ENCODE measurements at regions not wholly inside any gene's neighbourhood (a gene's known extent, or its start where the extent isn't known, plus 50 kb on each side); places are given as distances from the start of the nearest gene placed in this dataset.

- no peak for TF ChIP-seq CTCF (IDR thresholded peaks at IDR 0.05; ENCODE audit: low read depth, low read length, missing control alignments)
- no peak for DNase-seq (ENCODE audit: low read depth)
- H3K4me3 ChIP-seq (ENCODE audit: low read depth, low read length): no peak overlapping the region
These were observed 503.8 kb downstream of the BRD1 start for GRCh38 chr22:49323751-49324415.

GRCh38 chr22:49322861-49323622, 504.6 kb downstream of the BRD1 start:
- no peak for TF ChIP-seq CTCF (IDR thresholded peaks at IDR 0.05; ENCODE audit: low read depth, low read length, missing control alignments)
- no peak overlapping the region for H3K4me3 ChIP-seq (ENCODE audit: low read depth, low read length)
- no peak for DNase-seq (ENCODE audit: low read depth)

GRCh38 chr22:49322231-49322630, 505.4 kb downstream of the BRD1 start:
- no peak overlapping the region for H3K4me3 ChIP-seq (ENCODE audit: low read depth, low read length)
- TF ChIP-seq CTCF (IDR thresholded peaks at IDR 0.05; ENCODE audit: low read depth, low read length, missing control alignments): no peak
- DNase-seq (ENCODE audit: low read depth): no peak

- no peak for TF ChIP-seq CTCF (IDR thresholded peaks at IDR 0.05; ENCODE audit: low read depth, low read length, missing control alignments)
- H3K4me3 ChIP-seq (ENCODE audit: low read depth, low read length): no peak overlapping the region
- DNase-seq (ENCODE audit: low read depth): no peak
These were observed 506.1 kb downstream of the BRD1 start for GRCh38 chr22:49321477-49322055.

GRCh38 chr22:49320714-49321476, 506.8 kb downstream of the BRD1 start:
- TF ChIP-seq CTCF (IDR thresholded peaks at IDR 0.05; ENCODE audit: low read depth, low read length, missing control alignments): no peak
- no peak overlapping the region for H3K4me3 ChIP-seq (ENCODE audit: low read depth, low read length)
- DNase-seq (ENCODE audit: low read depth): no peak

- no peak for DNase-seq (ENCODE audit: low read depth)
- H3K4me3 ChIP-seq (ENCODE audit: low read depth, low read length): no peak overlapping the region
- TF ChIP-seq CTCF (IDR thresholded peaks at IDR 0.05; ENCODE audit: low read depth, low read length, missing control alignments): no peak
These were observed 510.3 kb downstream of the BRD1 start for GRCh38 chr22:49317369-49317768.
